ENCODE measurements at regions not wholly inside any gene's neighbourhood (a gene's known extent, or its start where the extent isn't known, plus 50 kb on each side); places are given as distances from the start of the nearest gene placed in this dataset.

- TF ChIP-seq CTCF (IDR thresholded peaks at IDR 0.05), result no peak
- TF ChIP-seq POLR2A (IDR thresholded peaks at IDR 0.05), result no peak
- TF ChIP-seq EP300 (IDR thresholded peaks at IDR 0.05), result no peak
Observed at GRCh38 chr4:101615652-101616051, 174.9 kb upstream of the BANK1 start.

Data from sigmoid colon (tissue), 4 donors.